Activated T-helper 1 cell treated with anti-CD3 and anti-CD28 coated beads, Interleukin-12 subunit alpha, Interleukin-12 subunit beta, Interleukin-2, Interleukin-4 antibody, amounts not matched to agents 30 ng/mL and 10 ng/mL and 1 ng/mL, durations not matched to agents 14 hours and 24 hours and 36 hours (primary cell): ENCODE measurements at regions not wholly inside any gene's neighbourhood (a gene's known extent, or its start where the extent isn't known, plus 50 kb on each side); places are given as distances from the start of the nearest gene placed in this dataset.
"Not testable (repeated sequence)": the region's sequence is repeated elsewhere in the genome, so short reads cannot be mapped to it uniquely, and the experiment has no call there.

Source experiments
- DNase-seq: peaks from one replicate; pipeline ENCODE4 v3.0.0; 2021; ENCODE audit warnings: low spot score
- H3K27ac Mint-ChIP-seq: one replicate; pipeline ENCODE4 v1.8.0; 2021; ENCODE audit warnings: mild to moderate bottlenecking, mixed read lengths
- H3K27me3 Mint-ChIP-seq: one replicate; pipeline ENCODE4 v1.8.0; 2022; ENCODE audit warnings: mild to moderate bottlenecking, moderate library complexity, mixed read lengths; ENCODE audit not compliant: insufficient read depth
- H3K36me3 Mint-ChIP-seq: one replicate; pipeline ENCODE4 v1.8.0; 2021; ENCODE audit warnings: low read depth, mixed read lengths
- H3K4me1 Mint-ChIP-seq: one replicate; pipeline ENCODE4 v1.8.0; 2021; ENCODE audit warnings: low read depth, mixed read lengths
- H3K4me3 Mint-ChIP-seq: one replicate; pipeline ENCODE4 v1.8.0; 2021; ENCODE audit warnings: mild to moderate bottlenecking, moderate library complexity, mixed read lengths
- H3K9me3 Mint-ChIP-seq: one replicate; pipeline ENCODE4 v1.8.0; 2021; ENCODE audit warnings: mixed read lengths
- intact Hi-C: fragments of 100-400 bp; cut with micrococcal nuclease; formaldehyde crosslinking; loops from one replicate; pipeline ENCODE4 v1.15.1; 2024

- Mint-ChIP-seq H3K36me3 (no peaks in the 10 kb centered on the region), H3K27me3 (no peaks in the 10 kb centered on the region), H3K9me3 (no peaks in the 10 kb centered on the region), H3K4me1 (no peaks in the 10 kb centered on the region), H3K4me3 (no peak overlapping the region), H3K27ac (no peak overlapping the region)
- DNase-seq, result no peak
- intact Hi-C loops, result no loop called here
Observed at GRCh38 chr13:81109026-81109425, 768.1 kb upstream of the SPRY2 start.

DNA sequence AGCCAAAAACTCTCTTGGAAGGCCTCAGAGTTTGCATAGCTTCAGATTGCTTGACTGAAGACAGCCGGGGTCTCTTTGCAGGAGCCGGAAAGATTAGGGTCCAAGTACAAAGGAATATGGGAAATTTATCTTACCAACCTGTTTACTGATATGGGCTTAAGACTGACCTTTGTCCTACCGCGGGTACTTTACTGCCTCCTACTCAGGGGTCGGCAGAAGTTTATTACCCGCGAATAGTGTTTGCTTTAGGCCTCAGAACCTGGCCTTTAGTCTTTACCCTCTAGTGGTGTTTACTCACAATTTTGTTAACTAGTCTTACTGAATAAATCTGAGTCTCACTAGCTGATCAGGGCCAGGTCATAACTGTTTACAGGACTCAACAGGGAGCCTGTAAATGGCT, 765.4 kb upstream of the SPRY2 start:
- no peaks in the 10 kb centered on the region for H3K27me3 Mint-ChIP-seq
- no peak for DNase-seq
- no peak overlapping the region for H3K27ac Mint-ChIP-seq
- H3K4me1 Mint-ChIP-seq, result no peaks in the 10 kb centered on the region
- no peaks in the 10 kb centered on the region for H3K36me3 Mint-ChIP-seq
- no peaks in the 10 kb centered on the region for H3K9me3 Mint-ChIP-seq
- no peak overlapping the region for H3K4me3 Mint-ChIP-seq
- intact Hi-C loops, result no loop called here

DNA sequence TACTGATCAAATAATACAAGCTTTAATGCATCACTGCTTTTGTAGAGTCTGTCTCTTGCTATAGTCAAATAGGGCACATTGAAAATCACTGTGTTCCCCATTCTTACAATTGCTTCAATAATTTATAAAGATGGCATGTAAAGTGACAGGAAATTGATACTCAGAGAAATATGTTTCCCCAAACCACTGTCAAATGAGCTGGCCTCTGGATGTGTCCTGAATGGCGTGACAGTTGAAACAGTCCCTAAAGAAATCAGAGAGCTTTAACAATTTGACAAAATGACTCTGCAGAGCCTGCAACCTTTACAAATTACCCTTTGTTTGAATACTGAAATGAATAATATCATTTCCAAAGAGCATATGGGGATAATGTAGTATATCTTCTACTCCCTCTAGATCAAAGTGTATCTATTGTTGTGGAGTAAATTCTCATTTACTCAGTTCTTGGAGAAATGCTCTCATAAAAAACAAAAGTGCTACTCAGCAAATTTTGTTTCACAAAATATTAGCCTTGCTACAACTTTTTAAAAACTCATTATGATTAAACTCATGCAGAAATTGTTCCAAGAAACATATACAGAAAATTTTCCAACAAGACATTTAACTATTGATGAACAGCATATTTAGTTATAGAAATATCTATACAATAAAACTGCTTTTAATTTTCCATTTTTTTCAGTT, 763.2 kb upstream of the SPRY2 start:
- no peak overlapping the region for H3K27ac Mint-ChIP-seq
- no peaks in the 10 kb centered on the region for H3K36me3 Mint-ChIP-seq
- intact Hi-C loops, result no loop called here
- no peak for DNase-seq
- no peaks in the 10 kb centered on the region for H3K4me1 Mint-ChIP-seq
- peaks cover 9% of the 10 kb centered on the region for H3K9me3 Mint-ChIP-seq
- no peaks in the 10 kb centered on the region for H3K27me3 Mint-ChIP-seq
- H3K4me3 Mint-ChIP-seq, result no peak overlapping the region

DNA sequence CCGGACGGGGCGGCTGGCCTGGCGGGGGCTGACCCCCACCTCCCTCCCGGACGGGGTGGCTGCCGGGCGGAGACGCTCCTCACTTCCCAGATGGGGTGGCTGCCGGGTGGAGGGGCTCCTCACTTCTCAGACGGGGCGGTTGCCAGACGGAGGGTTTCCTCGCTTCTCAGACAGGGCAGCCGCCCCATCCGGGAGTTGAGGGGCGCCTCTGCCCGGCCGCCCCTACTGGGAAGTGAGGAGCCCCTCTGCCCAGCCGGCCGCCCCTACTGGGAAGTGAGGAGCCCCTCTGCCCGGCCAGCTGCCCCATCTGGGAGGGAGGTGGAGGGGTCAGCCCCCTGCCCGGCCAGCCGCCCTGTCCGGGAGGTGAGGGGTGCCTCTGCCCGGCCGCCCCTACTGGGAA, 761.1 kb upstream of the SPRY2 start:
- intact Hi-C loops, H3K27ac Mint-ChIP-seq, H3K4me3 Mint-ChIP-seq, H3K27me3 Mint-ChIP-seq, H3K4me1 Mint-ChIP-seq, DNase-seq, H3K36me3 Mint-ChIP-seq, H3K9me3 Mint-ChIP-seq: not testable (repeated sequence)

DNA sequence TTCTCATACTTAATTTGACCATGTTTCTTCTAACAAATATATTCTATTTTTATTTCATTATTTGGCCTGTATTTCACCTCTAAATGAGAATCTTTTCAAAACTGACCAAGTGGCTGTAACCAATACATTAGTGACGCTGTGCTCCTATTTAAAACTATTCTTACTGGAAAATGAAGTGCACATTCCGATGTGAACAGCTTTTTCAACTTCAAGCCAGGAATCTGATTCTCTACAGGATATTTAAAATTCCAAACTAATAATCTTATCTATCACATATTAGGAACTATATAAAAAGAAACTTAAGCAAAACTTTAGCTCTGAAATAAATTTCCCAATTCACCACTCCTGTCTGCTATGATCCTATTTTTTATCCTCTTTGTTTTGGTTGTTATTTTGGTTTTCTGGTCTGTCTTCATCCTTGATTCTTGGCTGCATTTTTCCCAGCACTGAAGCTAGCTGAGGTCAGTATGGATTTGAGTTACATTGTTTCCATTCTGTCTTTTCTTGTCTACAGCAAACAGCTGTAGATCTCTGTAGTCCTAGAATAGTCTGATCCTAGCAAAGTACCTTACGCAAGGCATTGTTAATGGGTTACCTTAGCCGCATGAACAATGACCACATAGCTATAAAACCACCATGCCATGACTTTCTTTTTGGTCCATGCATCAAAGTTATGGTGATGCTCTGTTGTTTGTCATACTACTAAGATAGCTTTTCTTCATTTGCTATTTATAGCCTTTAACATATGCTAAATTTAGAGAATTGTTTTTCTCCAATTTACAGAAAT, 748.6 kb upstream of the SPRY2 start:
- H3K4me3 Mint-ChIP-seq, result no peak overlapping the region
- H3K36me3 Mint-ChIP-seq, result no peaks in the 10 kb centered on the region
- no peaks in the 10 kb centered on the region for H3K4me1 Mint-ChIP-seq
- H3K27me3 Mint-ChIP-seq, result no peaks in the 10 kb centered on the region
- no peak for DNase-seq
- no peaks in the 10 kb centered on the region for H3K9me3 Mint-ChIP-seq
- H3K27ac Mint-ChIP-seq, result no peak overlapping the region
- intact Hi-C loops, result no loop called here

DNA sequence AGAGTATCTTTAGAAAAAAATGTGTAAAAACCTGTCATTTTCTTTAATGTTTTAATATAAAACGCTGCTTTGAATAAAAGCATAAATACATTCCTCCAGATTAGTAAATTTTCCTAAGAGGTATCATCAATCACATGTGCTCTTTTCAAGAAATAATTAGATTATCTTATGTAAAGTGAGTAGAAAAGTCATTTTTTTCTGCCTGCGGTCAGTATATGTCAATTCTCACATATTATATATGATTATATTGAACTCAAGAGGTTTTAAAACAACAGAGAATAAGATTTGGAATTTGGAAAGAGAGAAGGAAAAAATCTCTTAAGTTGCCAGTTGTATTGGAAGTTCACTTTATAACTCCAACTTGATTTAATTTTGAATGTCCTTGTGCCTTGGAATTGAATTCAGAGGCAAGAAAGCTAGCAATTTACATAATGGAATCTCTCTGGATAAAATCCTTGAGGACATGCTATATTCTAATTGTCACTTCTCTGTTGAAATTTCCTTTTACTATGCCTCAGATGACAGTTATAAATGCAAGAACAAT, 740.1 kb upstream of the SPRY2 start:
- Mint-ChIP-seq H3K4me1 (no peaks in the 10 kb centered on the region), H3K9me3 (no peaks in the 10 kb centered on the region), H3K27me3 (no peaks in the 10 kb centered on the region), H3K4me3 (no peak overlapping the region), H3K27ac (no peak overlapping the region), H3K36me3 (no peaks in the 10 kb centered on the region)
- DNase-seq, result no peak
- intact Hi-C loops, result no loop called here

GRCh38 chr13:81078048-81078447, 737.1 kb upstream of the SPRY2 start:
- Mint-ChIP-seq H3K4me1 (no peaks in the 10 kb centered on the region), H3K9me3 (no peaks in the 10 kb centered on the region), H3K36me3 (no peaks in the 10 kb centered on the region), H3K27ac (no peak overlapping the region), H3K27me3 (no peaks in the 10 kb centered on the region), H3K4me3 (no peak overlapping the region)
- intact Hi-C loops, result no loop called here
- DNase-seq, result no peak

GRCh38 chr13:81069822-81070221, 728.9 kb upstream of the SPRY2 start:
- intact Hi-C loops, H3K4me1 Mint-ChIP-seq: not testable (repeated sequence)

DNA sequence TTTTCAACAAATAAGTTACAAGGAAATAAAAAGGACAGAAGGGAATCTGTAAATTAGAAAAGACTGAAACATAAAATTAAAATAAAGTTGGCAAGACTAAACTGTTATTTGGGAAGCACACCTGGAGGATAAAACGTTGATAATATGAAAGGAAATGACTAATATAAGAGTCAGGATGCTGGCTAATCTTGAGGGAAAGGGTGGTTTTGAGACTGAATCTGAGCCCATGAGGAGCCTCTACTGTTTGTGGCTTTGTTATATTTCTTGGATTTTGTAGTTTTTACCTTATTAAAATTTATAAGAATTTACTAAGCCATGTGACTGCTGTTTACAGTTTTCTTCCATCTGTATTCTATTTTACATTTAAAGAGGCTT, 718.0 kb upstream of the SPRY2 start:
- Mint-ChIP-seq H3K9me3 (peaks cover 7% of the 10 kb centered on the region), H3K4me3 (no peak overlapping the region), H3K4me1 (no peaks in the 10 kb centered on the region), H3K27me3 (no peaks in the 10 kb centered on the region), H3K36me3 (no peaks in the 10 kb centered on the region), H3K27ac (no peak overlapping the region)
- DNase-seq, result no peak
- intact Hi-C loops, result no loop called here

More at GRCh38 chr13:81069822-81070221, 728.9 kb upstream of the SPRY2 start:
- H3K27ac Mint-ChIP-seq, H3K36me3 Mint-ChIP-seq, H3K27me3 Mint-ChIP-seq, H3K9me3 Mint-ChIP-seq, DNase-seq, H3K4me3 Mint-ChIP-seq: not testable (repeated sequence)

DNA sequence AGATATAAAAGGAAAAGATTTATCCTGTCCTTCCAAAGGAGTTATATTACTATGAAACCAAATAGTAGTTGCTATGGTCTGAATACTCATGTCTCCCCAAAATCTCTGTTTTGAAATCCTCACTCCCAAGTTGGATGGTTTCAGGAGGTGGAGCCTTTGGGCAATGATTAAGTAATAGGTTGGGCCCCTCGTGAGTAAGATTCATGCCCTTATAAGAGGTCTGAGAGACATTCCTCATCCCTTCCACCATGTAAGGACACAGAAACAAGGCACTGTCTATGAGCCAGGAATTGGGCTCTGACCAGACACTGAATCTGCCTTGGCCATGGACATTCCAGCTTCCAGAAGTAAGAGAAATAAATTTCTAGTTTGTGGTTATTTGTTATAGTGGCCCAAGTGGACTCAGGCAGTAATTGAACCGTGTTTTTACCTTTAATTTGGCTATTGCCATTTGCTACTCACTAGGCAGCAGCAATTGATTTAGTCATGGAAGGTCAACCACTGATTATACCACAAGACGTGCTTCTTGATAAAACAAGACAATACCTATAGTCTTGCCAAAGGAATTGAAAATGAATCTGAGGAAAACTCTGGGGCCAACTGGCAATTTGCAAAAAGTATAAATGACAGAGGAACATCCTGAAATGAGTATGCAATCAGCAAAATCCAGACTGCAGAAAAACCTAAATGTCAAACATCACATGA, 717.4 kb upstream of the SPRY2 start:
- H3K9me3 Mint-ChIP-seq, result peaks cover 6% of the 10 kb centered on the region
- no peak overlapping the region for H3K27ac Mint-ChIP-seq
- intact Hi-C loops, result no loop called here
- no peaks in the 10 kb centered on the region for H3K4me1 Mint-ChIP-seq
- no peaks in the 10 kb centered on the region for H3K27me3 Mint-ChIP-seq
- no peak for DNase-seq
- H3K36me3 Mint-ChIP-seq, result no peaks in the 10 kb centered on the region
- no peak overlapping the region for H3K4me3 Mint-ChIP-seq

GRCh38 chr13:81051873-81052272, 710.9 kb upstream of the SPRY2 start:
- Mint-ChIP-seq H3K36me3 (no peaks in the 10 kb centered on the region), H3K4me3 (no peak overlapping the region), H3K9me3 (no peaks in the 10 kb centered on the region), H3K27ac (no peak overlapping the region), H3K27me3 (no peaks in the 10 kb centered on the region), H3K4me1 (no peaks in the 10 kb centered on the region)
- DNase-seq, result no peak
- intact Hi-C loops, result no loop called here

- no peak for DNase-seq
- Mint-ChIP-seq H3K4me1 (no peaks in the 10 kb centered on the region), H3K36me3 (no peaks in the 10 kb centered on the region), H3K27me3 (no peaks in the 10 kb centered on the region), H3K9me3 (no peaks in the 10 kb centered on the region), H3K4me3 (no peak overlapping the region), H3K27ac (no peak overlapping the region)
- intact Hi-C loops, result no loop called here
Observed at GRCh38 chr13:81048026-81048461, 707.1 kb upstream of the SPRY2 start.

DNA sequence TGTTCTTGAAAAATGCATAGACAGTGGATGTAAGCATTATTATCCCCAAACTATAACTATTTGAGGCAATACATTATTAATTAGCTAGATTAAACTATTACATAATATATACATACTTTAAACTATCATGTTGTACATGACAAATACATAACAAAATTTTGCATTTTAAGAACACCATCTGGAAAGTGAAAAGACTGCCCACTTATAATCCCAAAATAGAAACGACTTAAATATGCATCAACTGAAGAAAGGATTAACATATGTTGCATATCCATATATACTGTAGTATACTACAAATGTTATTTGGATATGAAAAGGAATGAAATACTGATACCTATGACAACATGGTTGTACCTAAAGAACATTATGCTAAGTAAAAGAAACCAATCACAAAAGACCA, 700.8 kb upstream of the SPRY2 start:
- no peak overlapping the region for H3K4me3 Mint-ChIP-seq
- intact Hi-C loops, result no loop called here
- H3K27ac Mint-ChIP-seq, result no peak overlapping the region
- no peaks in the 10 kb centered on the region for H3K36me3 Mint-ChIP-seq
- no peaks in the 10 kb centered on the region for H3K4me1 Mint-ChIP-seq
- no peaks in the 10 kb centered on the region for H3K27me3 Mint-ChIP-seq
- no peak for DNase-seq
- H3K9me3 Mint-ChIP-seq, result no peaks in the 10 kb centered on the region
